Lung (tissue), 11 donors: ENCODE measurements at regions not wholly inside any gene's neighbourhood (a gene's known extent, or its start where the extent isn't known, plus 50 kb on each side); places are given as distances from the start of the nearest gene placed in this dataset.

Experiments
- ATAC-seq: fragments of 200-7000 bp; cut with Tn5 transposase; one replicate; pipeline ENCODE4 v1.9.1; 2020; ENCODE audit warnings: moderate number of reproducible peaks; ENCODE audit not compliant: insufficient read depth, low FRiP score
- DNase-seq, 3 donors: peaks; one replicate each; pipeline ENCODE4 v3.0.0-alpha.2; 2013 to 2017
- H3K27ac ChIP-seq, 2 donors: one replicate each; pipeline ENCODE4 v1.5.1; 2013; ENCODE audit warnings: mild to moderate bottlenecking in 2 of 2, moderate library complexity in 2 of 2, control low read depth in 1 of 2, inconsistent platforms in 1 of 2, low read depth in 1 of 2, low read length in 1 of 2
- H3K27me3 ChIP-seq, 3 donors: one replicate each; pipeline ENCODE4 v1.5.1; 2013; ENCODE audit warnings: low read length in 2 of 3; ENCODE audit not compliant: control insufficient read depth in 3 of 3, insufficient read depth in 3 of 3
- H3K36me3 ChIP-seq, 4 donors: one replicate each; pipeline ENCODE4 v1.5.1; 2013; ENCODE audit warnings: low read length in 4 of 4, mild to moderate bottlenecking in 1 of 4, moderate library complexity in 1 of 4; ENCODE audit not compliant: control insufficient read depth in 4 of 4, insufficient read depth in 4 of 4
- H3K4me1 ChIP-seq, 5 donors: one replicate each; pipeline ENCODE4 v1.5.1; 2013; ENCODE audit warnings: low read length in 5 of 5, mild to moderate bottlenecking in 2 of 5, moderate library complexity in 1 of 5; ENCODE audit not compliant: control insufficient read depth in 5 of 5, insufficient read depth in 5 of 5
- H3K4me3 ChIP-seq: one replicate; pipeline ENCODE4 v1.5.1; 2013; ENCODE audit warnings: mild to moderate bottlenecking, control low read depth, moderate library complexity
- H3K9ac ChIP-seq, 2 donors: one replicate each; pipeline ENCODE4 v1.5.1; 2013; ENCODE audit warnings: low read length in 2 of 2, control low read depth in 1 of 2; ENCODE audit not compliant: insufficient read depth in 1 of 2
- H3K9me3 ChIP-seq, 4 donors: one replicate each; pipeline ENCODE4 v1.5.1; 2013; ENCODE audit warnings: low read length in 3 of 4, mild to moderate bottlenecking in 1 of 4, moderate library complexity in 1 of 4; ENCODE audit not compliant: control insufficient read depth in 4 of 4, insufficient read depth in 3 of 4
- WGBS, 2 donors: extraction: QIAGEN DNeasy Blood & Tissue Kit; methylation state at CpG; one replicate each; pipeline ENCODE4 v1.1.7; 2013; 5-methylcytosine and 5-hydroxymethylcytosine counted together
- TF ChIP-seq, protein P1 (sequence below): IDR thresholded peaks from 2 replicates; pipeline ENCODE4 v1.5.1; 2012; ENCODE audit warnings: mild to moderate bottlenecking; ENCODE audit errors: control extremely low read depth, extremely low read depth
- donor health status: control.
- donor health status: control.
- donor health status: Bipolar disorder and iron deficiency.
- donor health status: healthy.
- donor health status: DM: yes; HTN: yes; CAD: no.

- DNase-seq (no peak), ATAC-seq (no peak)
- Histone ChIP-seq H3K4me1 (peaks cover 0 to 16% (median 3%) of the 10 kb centered on the region in 5 donors), H3K9ac (no peak overlapping the region), H3K9me3 (no peaks in the 10 kb centered on the region), H3K4me3 (no peak overlapping the region), H3K36me3 (no peaks in the 10 kb centered on the region), H3K27ac (no peak overlapping the region), H3K27me3 (peaks cover 0 to 3% (median 0%) of the 10 kb centered on the region in 3 donors)
- WGBS, 2 donors, result 70 to 75% methylated on average over 8 of the region's 8 CpGs
- TF ChIP-seq, protein P1, sequence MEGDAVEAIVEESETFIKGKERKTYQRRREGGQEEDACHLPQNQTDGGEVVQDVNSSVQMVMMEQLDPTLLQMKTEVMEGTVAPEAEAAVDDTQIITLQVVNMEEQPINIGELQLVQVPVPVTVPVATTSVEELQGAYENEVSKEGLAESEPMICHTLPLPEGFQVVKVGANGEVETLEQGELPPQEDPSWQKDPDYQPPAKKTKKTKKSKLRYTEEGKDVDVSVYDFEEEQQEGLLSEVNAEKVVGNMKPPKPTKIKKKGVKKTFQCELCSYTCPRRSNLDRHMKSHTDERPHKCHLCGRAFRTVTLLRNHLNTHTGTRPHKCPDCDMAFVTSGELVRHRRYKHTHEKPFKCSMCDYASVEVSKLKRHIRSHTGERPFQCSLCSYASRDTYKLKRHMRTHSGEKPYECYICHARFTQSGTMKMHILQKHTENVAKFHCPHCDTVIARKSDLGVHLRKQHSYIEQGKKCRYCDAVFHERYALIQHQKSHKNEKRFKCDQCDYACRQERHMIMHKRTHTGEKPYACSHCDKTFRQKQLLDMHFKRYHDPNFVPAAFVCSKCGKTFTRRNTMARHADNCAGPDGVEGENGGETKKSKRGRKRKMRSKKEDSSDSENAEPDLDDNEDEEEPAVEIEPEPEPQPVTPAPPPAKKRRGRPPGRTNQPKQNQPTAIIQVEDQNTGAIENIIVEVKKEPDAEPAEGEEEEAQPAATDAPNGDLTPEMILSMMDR, result no peak
Observed at GRCh38 chr22:49083607-49084006, 744.1 kb downstream of the BRD1 start.

DNA sequence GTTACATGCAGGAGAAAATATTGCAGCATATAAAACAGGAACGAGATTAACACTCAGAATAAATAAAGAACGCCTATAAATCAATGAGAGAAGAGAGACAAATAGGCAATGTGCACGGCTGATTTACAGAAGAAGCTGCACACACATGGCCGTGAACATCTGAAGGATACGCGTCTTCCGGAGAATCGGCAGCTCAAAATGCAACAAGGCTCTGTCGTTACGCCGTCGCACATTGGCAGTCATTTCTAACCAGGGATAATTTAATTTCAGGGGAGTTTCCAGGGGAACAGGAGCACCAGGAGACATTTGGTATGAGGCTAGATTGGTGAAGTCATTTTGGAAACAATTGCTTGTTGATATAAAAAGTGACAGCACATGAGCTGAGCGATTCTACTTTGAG lies 745.2 kb downstream of the BRD1 start:
- H3K27ac ChIP-seq, result no peak overlapping the region
- no peaks in the 10 kb centered on the region for H3K9me3 ChIP-seq
- TF ChIP-seq, protein P1, result no peak
- no peak for DNase-seq
- WGBS, 2 donors, result 90 to 92% methylated on average over 13 of the region's 13 CpGs
- no peak for ATAC-seq
- no peak overlapping the region for H3K4me3 ChIP-seq
- peaks cover 0 to 3% (median 0%) of the 10 kb centered on the region in 3 donors for H3K27me3 ChIP-seq
- H3K9ac ChIP-seq, result no peak overlapping the region
- H3K4me1 ChIP-seq, result peaks cover 0 to 6% (median 3%) of the 10 kb centered on the region in 5 donors
- H3K36me3 ChIP-seq, result no peaks in the 10 kb centered on the region

GRCh38 chr22:49081926-49082325 lies 745.7 kb downstream of the BRD1 start:
- TF ChIP-seq, protein P1, result no peak
- ATAC-seq (no peak), DNase-seq (no peak)
- 75 to 84% methylated on average over 10 of the region's 10 CpGs for WGBS, 2 donors
- no peak overlapping the region for H3K4me3 ChIP-seq
- peaks cover 0 to 3% (median 0%) of the 10 kb centered on the region in 3 donors for H3K27me3 ChIP-seq
- H3K9me3 ChIP-seq, result no peaks in the 10 kb centered on the region
- no peak overlapping the region for H3K9ac ChIP-seq
- H3K4me1 ChIP-seq, result peaks cover 0 to under 1% (median 0%) of the 10 kb centered on the region in 5 donors
- H3K36me3 ChIP-seq, result no peaks in the 10 kb centered on the region
- no peak overlapping the region for H3K27ac ChIP-seq

DNA sequence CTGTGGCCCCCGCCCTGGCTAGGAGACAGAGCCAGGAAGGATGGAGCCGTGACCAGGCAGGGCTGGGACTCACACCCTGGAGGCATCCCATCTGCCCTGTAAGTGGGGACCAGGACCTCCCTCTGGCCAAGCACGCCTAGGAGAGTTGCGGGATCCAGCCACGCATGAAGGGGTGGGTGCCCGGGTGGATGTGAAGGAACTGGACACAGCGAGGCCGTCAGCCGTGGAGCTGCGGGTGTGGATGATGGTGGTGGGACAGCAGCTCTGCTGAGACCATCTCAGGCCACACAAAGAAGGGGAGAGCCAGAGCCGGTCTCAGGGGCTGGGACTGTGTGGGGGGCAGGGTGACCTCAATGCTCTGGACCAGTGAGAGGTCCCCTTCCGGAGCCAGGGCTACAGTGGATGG lies 746.4 kb downstream of the BRD1 start:
- DNase-seq, result no peak
- Histone ChIP-seq H3K27ac (no peak overlapping the region), H3K36me3 (no peaks in the 10 kb centered on the region), H3K4me3 (no peak overlapping the region), H3K9ac (no peak overlapping the region), H3K9me3 (no peaks in the 10 kb centered on the region), H3K4me1 (no peaks in the 10 kb centered on the region), H3K27me3 (peaks cover 0 to 3% (median 0%) of the 10 kb centered on the region in 3 donors)
- no peak for ATAC-seq
- WGBS, 2 donors, result 87 to 93% methylated on average over 12 of the region's 12 CpGs
- TF ChIP-seq, protein P1, result no peak
